Osteoblast (primary cell): ENCODE measurements at regions not wholly inside any gene's neighbourhood (a gene's known extent, or its start where the extent isn't known, plus 50 kb on each side); places are given as distances from the start of the nearest gene placed in this dataset.

Source experiments
- DNase-seq: peaks from one replicate; pipeline ENCODE4 v3.0.0; 2011; ENCODE audit warnings: low spot score, mixed read lengths; ENCODE audit not compliant: insufficient read length; ENCODE audit errors: missing footprints
- H2AFZ ChIP-seq: 2 replicates; pipeline ENCODE4 v1.6.0; 2011; ENCODE audit warnings: mild to moderate bottlenecking, low read length
- H3K27ac ChIP-seq: 2 replicates; pipeline ENCODE4 v1.5.1; 2011; ENCODE audit warnings: mild to moderate bottlenecking, low read depth, low read length, moderate library complexity
- H3K27me3 ChIP-seq: 2 replicates; pipeline ENCODE4 v1.6.0; 2012; ENCODE audit warnings: mild to moderate bottlenecking, control low read depth, inconsistent platforms, low read length, moderate library complexity; ENCODE audit not compliant: insufficient read depth
- H3K36me3 ChIP-seq: 2 replicates; pipeline ENCODE4 v1.5.1; 2011; ENCODE audit warnings: mild to moderate bottlenecking, low read length, control low read depth, moderate library complexity; ENCODE audit not compliant: insufficient read depth
- H3K4me1 ChIP-seq: 2 replicates; pipeline ENCODE4 v1.5.1; 2011; ENCODE audit warnings: mild to moderate bottlenecking, low read length, control low read depth, moderate library complexity; ENCODE audit not compliant: insufficient read depth
- H3K4me2 ChIP-seq: 2 replicates; pipeline ENCODE4 v1.6.0; 2011; ENCODE audit warnings: mild to moderate bottlenecking, low read length; ENCODE audit not compliant: insufficient read depth
- H3K4me3 ChIP-seq: fragments of 200-600 bp; sonication (generic); 3 replicates; pipeline ENCODE4 v1.5.1; 2012; ENCODE audit warnings: mild to moderate bottlenecking, low read length, inconsistent platforms; ENCODE audit not compliant: insufficient read depth
- H3K79me2 ChIP-seq: 2 replicates; pipeline ENCODE4 v1.6.0; 2012; ENCODE audit warnings: mild to moderate bottlenecking, low read length, control low read depth, inconsistent platforms; ENCODE audit not compliant: insufficient read depth
- H3K9me3 ChIP-seq: 2 replicates; pipeline ENCODE4 v1.5.1; 2011; ENCODE audit warnings: low read depth, low read length, control low read depth
- H4K20me1 ChIP-seq: 2 replicates; pipeline ENCODE4 v1.6.0; 2012; ENCODE audit warnings: mild to moderate bottlenecking, low read length, control low read depth; ENCODE audit not compliant: insufficient read depth
- CTCF ChIP-seq: IDR thresholded peaks from 2 replicates; pipeline ENCODE4 v1.5.1; 2011; ENCODE audit warnings: mild to moderate bottlenecking, low read depth, low read length, moderate library complexity; ENCODE audit errors: extremely low read depth

DNA sequence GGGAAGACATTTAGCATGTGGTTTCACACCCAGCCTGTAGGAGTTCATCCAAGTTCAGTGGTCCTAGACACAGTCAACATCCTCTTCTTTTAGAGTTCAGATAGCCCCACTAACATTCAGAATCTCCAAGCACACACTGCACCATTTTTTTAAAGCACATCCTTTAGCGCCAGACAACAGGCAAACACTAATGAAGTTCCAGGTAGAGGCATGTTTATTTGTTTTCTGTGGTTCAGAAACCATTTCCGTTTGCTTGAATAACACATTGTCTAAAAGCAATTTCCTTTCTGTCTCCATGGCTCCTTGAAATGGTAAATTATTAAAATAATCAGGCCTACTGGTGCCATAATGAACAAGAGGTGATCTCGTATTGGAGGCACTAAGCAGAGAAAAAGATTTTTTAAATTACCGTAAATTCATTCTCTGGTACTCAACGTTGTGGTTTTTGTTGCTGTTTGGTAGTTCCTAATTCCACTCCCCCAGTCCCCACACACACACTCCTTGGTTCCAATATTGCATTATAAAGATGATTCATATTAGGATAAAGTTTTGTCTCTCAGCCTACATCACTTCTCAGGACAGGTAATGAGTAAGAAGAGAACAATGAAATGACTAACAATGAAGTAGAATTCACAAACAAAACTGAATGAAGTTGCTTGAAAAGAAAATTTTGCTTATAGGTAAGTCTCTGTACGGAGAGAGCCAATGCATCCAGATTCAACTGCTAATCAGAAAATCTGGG lies 153.1 kb downstream of the PCSK1 start:
- Histone ChIP-seq H3K79me2 (no peaks in the 10 kb centered on the region), H3K9me3 (no peaks in the 10 kb centered on the region), H4K20me1 (no peaks in the 10 kb centered on the region), H3K27ac (no peak overlapping the region), H3K27me3 (no peaks in the 10 kb centered on the region), H2AFZ (no peak overlapping the region), H3K4me2 (no peak overlapping the region), H3K4me3 (no peak overlapping the region), H3K4me1 (peaks cover 11% of the 10 kb centered on the region), H3K36me3 (no peaks in the 10 kb centered on the region)
- TF ChIP-seq CTCF = no peak
- DNase-seq = peak; percentile 57

DNA sequence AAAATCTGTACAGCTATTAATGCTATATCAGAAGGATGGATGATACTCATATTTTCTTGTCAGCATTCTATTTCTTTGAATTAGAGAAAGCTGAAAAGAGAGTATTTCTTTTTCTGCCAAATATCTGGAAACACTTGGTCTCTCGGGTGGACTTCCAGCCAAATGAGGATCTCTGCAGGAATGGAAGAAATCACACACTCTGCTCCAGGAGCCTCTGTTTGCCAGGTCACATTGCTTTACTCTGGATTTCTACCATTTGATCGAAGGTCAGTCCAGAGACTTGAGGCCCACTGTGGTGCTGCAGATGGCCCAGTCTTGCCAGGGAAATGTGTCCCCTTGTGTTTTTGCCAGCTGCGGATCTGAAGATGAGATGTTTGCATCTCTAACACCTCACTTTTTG lies 154.1 kb downstream of the PCSK1 start:
- Histone ChIP-seq H3K9me3 (no peaks in the 10 kb centered on the region), H3K4me2 (no peak overlapping the region), H3K4me3 (no peak overlapping the region), H3K79me2 (no peaks in the 10 kb centered on the region), H3K36me3 (no peaks in the 10 kb centered on the region), H3K27ac (no peak overlapping the region), H3K4me1 (peaks cover 11% of the 10 kb centered on the region), H4K20me1 (no peaks in the 10 kb centered on the region), H3K27me3 (no peaks in the 10 kb centered on the region), H2AFZ (no peak overlapping the region)
- no peak for DNase-seq
- TF ChIP-seq CTCF = no peak

DNA sequence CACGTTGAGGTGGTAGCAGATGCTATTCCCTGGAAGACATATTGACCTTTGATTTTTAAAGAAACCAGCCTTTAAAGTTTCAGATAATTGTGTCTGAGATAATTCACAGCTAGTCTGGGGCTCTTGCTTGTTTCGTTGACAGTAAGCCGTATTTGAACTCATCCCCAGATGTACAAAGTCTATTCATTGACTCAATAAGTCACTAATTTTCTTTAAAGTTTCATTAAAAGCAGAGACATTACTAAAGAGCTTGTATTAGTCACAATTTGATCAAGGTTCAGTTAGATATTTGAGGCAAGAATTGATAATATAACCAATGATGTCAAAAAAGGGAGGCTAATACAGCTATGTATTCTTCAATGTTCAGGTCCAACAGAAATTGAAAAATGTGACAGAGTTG lies 158.0 kb downstream of the PCSK1 start:
- Histone ChIP-seq H3K27me3 (no peaks in the 10 kb centered on the region), H3K4me2 (no peak overlapping the region), H4K20me1 (no peaks in the 10 kb centered on the region), H2AFZ (no peak overlapping the region), H3K79me2 (no peaks in the 10 kb centered on the region), H3K27ac (no peak overlapping the region), H3K4me3 (no peak overlapping the region), H3K36me3 (no peaks in the 10 kb centered on the region), H3K9me3 (peaks cover 2% of the 10 kb centered on the region), H3K4me1 (peaks cover 5% of the 10 kb centered on the region)
- TF ChIP-seq CTCF = no peak
- DNase-seq = no peak

- no peak overlapping the region for H3K27ac ChIP-seq
- no peak overlapping the region for H3K4me2 ChIP-seq
- no peak for DNase-seq
- TF ChIP-seq CTCF = no peak
- no peaks in the 10 kb centered on the region for H4K20me1 ChIP-seq
- H2AFZ ChIP-seq = no peak overlapping the region
- no peak overlapping the region for H3K4me3 ChIP-seq
- no peaks in the 10 kb centered on the region for H3K27me3 ChIP-seq
- peaks cover 3% of the 10 kb centered on the region for H3K9me3 ChIP-seq
- H3K36me3 ChIP-seq = no peaks in the 10 kb centered on the region
- no peaks in the 10 kb centered on the region for H3K4me1 ChIP-seq
- no peaks in the 10 kb centered on the region for H3K79me2 ChIP-seq
Measured at GRCh38 chr5:96265487-96265886, 167.6 kb downstream of the PCSK1 start.
